ENCODE measurements at regions not wholly inside any gene's neighbourhood (a gene's known extent, or its start where the extent isn't known, plus 50 kb on each side); places are given as distances from the start of the nearest gene placed in this dataset.

DNA sequence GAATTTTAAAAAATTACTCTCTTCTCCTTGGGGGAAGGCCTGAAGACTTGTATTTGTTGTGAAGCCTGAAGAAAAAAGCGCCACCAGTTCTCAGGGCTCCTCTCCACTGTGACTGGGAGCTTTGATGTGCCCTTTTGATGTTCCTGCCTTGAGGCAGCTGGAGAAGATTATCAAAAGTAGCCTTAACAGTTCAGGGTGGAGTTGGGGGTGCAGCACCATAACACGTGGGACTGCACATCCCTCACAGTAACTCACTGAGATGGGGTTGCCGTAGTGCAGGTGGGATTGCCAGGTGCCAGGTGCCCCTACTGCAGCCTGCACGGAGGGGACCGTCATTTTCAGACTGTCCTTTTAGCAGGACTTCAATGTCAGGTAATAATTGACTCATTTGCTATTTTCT, 474.1 kb downstream of the ETNK1 start:
- Histone ChIP-seq H3K4me3 (ENCODE audit: low read depth, low read length) (no peak overlapping the region), H3K9me3 (ENCODE audit: control insufficient read depth, insufficient read depth, low read depth, low read length) (no peaks in the 10 kb centered on the region), H3K27ac (ENCODE audit: extremely low read depth, low read depth, low read length) (peak overlapping the region; percentile 3; the same call in 1 of the 2 replicates), H3K4me1 (ENCODE audit: control insufficient read depth, insufficient read depth, low read length) (peaks cover 3% of the 10 kb centered on the region; the same call in 1 of the 2 replicates), H3K36me3 (ENCODE audit: control insufficient read depth in 2 of 2, insufficient read depth in 1 of 2, low read length in 2 of 2) (no peaks in the 10 kb centered on the region)
- TF ChIP-seq ZNF677 (tag by site-specific recombination; IDR thresholded peaks at IDR 0.05), result no peak
- TF ChIP-seq, protein P1, sequence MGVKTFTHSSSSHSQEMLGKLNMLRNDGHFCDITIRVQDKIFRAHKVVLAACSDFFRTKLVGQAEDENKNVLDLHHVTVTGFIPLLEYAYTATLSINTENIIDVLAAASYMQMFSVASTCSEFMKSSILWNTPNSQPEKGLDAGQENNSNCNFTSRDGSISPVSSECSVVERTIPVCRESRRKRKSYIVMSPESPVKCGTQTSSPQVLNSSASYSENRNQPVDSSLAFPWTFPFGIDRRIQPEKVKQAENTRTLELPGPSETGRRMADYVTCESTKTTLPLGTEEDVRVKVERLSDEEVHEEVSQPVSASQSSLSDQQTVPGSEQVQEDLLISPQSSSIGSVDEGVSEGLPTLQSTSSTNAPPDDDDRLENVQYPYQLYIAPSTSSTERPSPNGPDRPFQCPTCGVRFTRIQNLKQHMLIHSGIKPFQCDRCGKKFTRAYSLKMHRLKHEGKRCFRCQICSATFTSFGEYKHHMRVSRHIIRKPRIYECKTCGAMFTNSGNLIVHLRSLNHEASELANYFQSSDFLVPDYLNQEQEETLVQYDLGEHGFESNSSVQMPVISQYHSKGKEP (tag by site-specific recombination; IDR thresholded peaks at IDR 0.05), result no peak
- TF ChIP-seq ZNF10 (tag by site-specific recombination; IDR thresholded peaks at IDR 0.05), result no peak
- TF ChIP-seq ZNF571 (tag by site-specific recombination; IDR thresholded peaks at IDR 0.05), result no peak
- no peak for TF ChIP-seq SCRT2 (tag by site-specific recombination; IDR thresholded peaks at IDR 0.05)
- no peak for TF ChIP-seq ZBTB21 (tag by site-specific recombination; IDR thresholded peaks at IDR 0.05)
- no peak for TF ChIP-seq ZFP3 (tag by site-specific recombination; IDR thresholded peaks at IDR 0.05; ENCODE audit: low read depth)
- TF ChIP-seq, protein P2, sequence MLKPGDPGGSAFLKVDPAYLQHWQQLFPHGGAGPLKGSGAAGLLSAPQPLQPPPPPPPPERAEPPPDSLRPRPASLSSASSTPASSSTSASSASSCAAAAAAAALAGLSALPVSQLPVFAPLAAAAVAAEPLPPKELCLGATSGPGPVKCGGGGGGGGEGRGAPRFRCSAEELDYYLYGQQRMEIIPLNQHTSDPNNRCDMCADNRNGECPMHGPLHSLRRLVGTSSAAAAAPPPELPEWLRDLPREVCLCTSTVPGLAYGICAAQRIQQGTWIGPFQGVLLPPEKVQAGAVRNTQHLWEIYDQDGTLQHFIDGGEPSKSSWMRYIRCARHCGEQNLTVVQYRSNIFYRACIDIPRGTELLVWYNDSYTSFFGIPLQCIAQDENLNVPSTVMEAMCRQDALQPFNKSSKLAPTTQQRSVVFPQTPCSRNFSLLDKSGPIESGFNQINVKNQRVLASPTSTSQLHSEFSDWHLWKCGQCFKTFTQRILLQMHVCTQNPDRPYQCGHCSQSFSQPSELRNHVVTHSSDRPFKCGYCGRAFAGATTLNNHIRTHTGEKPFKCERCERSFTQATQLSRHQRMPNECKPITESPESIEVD (tag by site-specific recombination; IDR thresholded peaks at IDR 0.05), result no peak
- no peak for TF ChIP-seq ZNF140 (tag by site-specific recombination; IDR thresholded peaks at IDR 0.05)
- TF ChIP-seq, protein P3, sequence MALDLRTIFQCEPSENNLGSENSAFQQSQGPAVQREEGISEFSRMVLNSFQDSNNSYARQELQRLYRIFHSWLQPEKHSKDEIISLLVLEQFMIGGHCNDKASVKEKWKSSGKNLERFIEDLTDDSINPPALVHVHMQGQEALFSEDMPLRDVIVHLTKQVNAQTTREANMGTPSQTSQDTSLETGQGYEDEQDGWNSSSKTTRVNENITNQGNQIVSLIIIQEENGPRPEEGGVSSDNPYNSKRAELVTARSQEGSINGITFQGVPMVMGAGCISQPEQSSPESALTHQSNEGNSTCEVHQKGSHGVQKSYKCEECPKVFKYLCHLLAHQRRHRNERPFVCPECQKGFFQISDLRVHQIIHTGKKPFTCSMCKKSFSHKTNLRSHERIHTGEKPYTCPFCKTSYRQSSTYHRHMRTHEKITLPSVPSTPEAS (tag by site-specific recombination; IDR thresholded peaks at IDR 0.05), result no peak
- ChIA-PET CTCF (interaction anchor here (0.6 kb wide), 2 partner anchors 21 to 506 kb away, joined by 3 read pairs; no protein-coding TSS in a partner anchor), POLR2A (no interaction called here)

DNA sequence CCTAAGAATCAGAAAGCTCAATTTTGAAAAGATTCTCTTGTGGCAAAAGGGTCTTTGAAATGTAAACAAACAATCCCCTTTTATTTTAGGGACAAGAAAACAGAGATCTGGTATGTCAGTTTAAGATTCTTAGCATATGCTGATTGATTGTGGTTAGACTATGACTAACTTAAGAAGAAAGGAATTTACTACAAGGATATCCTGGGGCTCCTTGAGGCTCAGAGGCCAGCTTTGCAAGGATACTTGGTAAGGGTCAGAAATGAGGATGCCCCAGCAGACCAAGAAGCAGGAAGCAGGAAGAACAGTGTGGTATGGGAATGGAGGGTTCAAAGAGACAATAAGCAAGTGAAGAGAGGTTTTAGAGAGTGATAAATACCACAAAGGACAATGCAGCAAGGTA, 474.6 kb downstream of the ETNK1 start:
- no peak overlapping the region for H3K27ac ChIP-seq (ENCODE audit: extremely low read depth, low read depth, low read length)
- POLR2A ChIA-PET, result no interaction called here
- TF ChIP-seq ZNF610 (tag by site-specific recombination; IDR thresholded peaks at IDR 0.05; ENCODE audit: borderline replicate concordance), result no peak
- no peak for TF ChIP-seq GLIS1 (tag by site-specific recombination; IDR thresholded peaks at IDR 0.05)
- TF ChIP-seq ZFHX2 (tag by site-specific recombination; conservative IDR thresholded peaks at IDR 0.05), result no peak
- TF ChIP-seq RBAK (tag by site-specific recombination; IDR thresholded peaks at IDR 0.05), result no peak
- TF ChIP-seq SP2 (tag by site-specific recombination; IDR thresholded peaks at IDR 0.05), result no peak
- no peak for TF ChIP-seq ZNF239 (tag by site-specific recombination; IDR thresholded peaks at IDR 0.05)
- no peak for TF ChIP-seq ZNF529 (tag by site-specific recombination; IDR thresholded peaks at IDR 0.05; ENCODE audit: insufficient replicate concordance)
- TF ChIP-seq ZBTB1 (tag by site-specific recombination; IDR thresholded peaks at IDR 0.05), result no peak
- no peak for TF ChIP-seq ZNF10 (tag by site-specific recombination; IDR thresholded peaks at IDR 0.05)
- no peak for TF ChIP-seq ZNF366 (tag by site-specific recombination; conservative IDR thresholded peaks at IDR 0.05)
- TF ChIP-seq, protein P4, sequence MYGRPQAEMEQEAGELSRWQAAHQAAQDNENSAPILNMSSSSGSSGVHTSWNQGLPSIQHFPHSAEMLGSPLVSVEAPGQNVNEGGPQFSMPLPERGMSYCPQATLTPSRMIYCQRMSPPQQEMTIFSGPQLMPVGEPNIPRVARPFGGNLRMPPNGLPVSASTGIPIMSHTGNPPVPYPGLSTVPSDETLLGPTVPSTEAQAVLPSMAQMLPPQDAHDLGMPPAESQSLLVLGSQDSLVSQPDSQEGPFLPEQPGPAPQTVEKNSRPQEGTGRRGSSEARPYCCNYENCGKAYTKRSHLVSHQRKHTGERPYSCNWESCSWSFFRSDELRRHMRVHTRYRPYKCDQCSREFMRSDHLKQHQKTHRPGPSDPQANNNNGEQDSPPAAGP (tag by site-specific recombination; IDR thresholded peaks at IDR 0.05), result no peak
- no peak for TF ChIP-seq GFI1B (tag by site-specific recombination; IDR thresholded peaks at IDR 0.05)
- no peak for TF ChIP-seq ZNF175 (tag by site-specific recombination; IDR thresholded peaks at IDR 0.05)
- no peak for TF ChIP-seq ZBTB7A (tag by site-specific recombination; IDR thresholded peaks at IDR 0.05; ENCODE audit: low read depth)
- TF ChIP-seq, protein P5, sequence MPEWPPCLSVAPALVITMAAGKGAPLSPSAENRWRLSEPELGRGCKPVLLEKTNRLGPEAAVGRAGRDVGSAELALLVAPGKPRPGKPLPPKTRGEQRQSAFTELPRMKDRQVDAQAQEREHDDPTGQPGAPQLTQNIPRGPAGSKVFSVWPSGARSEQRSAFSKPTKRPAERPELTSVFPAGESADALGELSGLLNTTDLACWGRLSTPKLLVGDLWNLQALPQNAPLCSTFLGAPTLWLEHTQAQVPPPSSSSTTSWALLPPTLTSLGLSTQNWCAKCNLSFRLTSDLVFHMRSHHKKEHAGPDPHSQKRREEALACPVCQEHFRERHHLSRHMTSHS (tag by site-specific recombination; IDR thresholded peaks at IDR 0.05), result no peak
- TF ChIP-seq ZNF549 (tag by site-specific recombination; IDR thresholded peaks at IDR 0.05), result no peak
- no peaks in the 10 kb centered on the region for H3K9me3 ChIP-seq (ENCODE audit: control insufficient read depth, insufficient read depth, low read depth, low read length)
- H3K36me3 ChIP-seq (ENCODE audit: control insufficient read depth in 2 of 2, insufficient read depth in 1 of 2, low read length in 2 of 2), result no peaks in the 10 kb centered on the region
- H3K4me1 ChIP-seq (ENCODE audit: control insufficient read depth, insufficient read depth, low read length), result peaks cover 3% of the 10 kb centered on the region; the same call in 1 of the 2 replicates
- no peak overlapping the region for H3K4me3 ChIP-seq (ENCODE audit: low read depth, low read length)
- CTCF ChIA-PET, result interaction anchor here (0.6 kb wide), 2 partner anchors 21 to 507 kb away, joined by 3 read pairs; no protein-coding TSS in a partner anchor
